H1 (cell line): ENCODE measurements at regions not wholly inside any gene's neighbourhood (a gene's known extent, or its start where the extent isn't known, plus 50 kb on each side); places are given as distances from the start of the nearest gene placed in this dataset.

Experiments used
- KDM4A ChIP-seq: IDR thresholded peaks from one replicate; pipeline ENCODE4 v1.7.1; 2012; ENCODE audit warnings: low read depth, mild to moderate bottlenecking, moderate library complexity, low read length, inconsistent platforms; ENCODE audit not compliant: severe bottlenecking
- SIN3A ChIP-seq, 2 experiments: IDR thresholded peaks in 1 of 2; conservative IDR thresholded peaks in 1 of 2; 2 replicates each; pipeline ENCODE4 v1.6.1; 2011 to 2012; ENCODE audit warnings: low read length in 2 of 2, improper control_type of control experiment in 1 of 2, low read depth in 1 of 2, mild to moderate bottlenecking in 1 of 2
- TAF7 ChIP-seq: optimal IDR thresholded peaks from 2 replicates; pipeline ENCODE3; 2011; ENCODE audit warnings: low read depth, mild to moderate bottlenecking, inconsistent platforms, low read length, moderate library complexity, borderline replicate concordance
- TF ChIP-seq, protein P1 (sequence below): IDR thresholded peaks from 2 replicates; pipeline ENCODE4 v1.6.1; 2012; ENCODE audit warnings: low read length, inconsistent platforms

DNA sequence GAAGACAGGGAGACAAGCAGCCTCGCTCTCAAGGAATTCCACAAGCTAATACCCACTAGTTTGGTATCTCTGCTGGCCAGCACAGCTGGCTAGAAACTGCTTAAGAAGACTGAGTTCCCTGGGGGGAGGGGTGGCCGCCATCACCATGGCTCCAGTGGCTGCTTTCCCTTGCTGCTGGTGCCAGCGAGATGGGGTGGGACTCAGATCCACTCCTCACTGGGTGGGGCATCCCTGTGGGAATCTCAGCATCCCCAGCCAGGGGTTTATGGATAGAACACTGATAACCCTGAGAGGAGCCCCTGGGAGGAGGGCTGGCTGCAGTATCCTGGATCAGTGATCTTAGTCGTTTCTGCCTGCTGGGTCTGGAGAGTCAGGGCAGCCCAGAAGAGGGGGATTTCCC lies 170.6 kb upstream of the MDGA2 start (continued):
- TF ChIP-seq, protein P1, sequence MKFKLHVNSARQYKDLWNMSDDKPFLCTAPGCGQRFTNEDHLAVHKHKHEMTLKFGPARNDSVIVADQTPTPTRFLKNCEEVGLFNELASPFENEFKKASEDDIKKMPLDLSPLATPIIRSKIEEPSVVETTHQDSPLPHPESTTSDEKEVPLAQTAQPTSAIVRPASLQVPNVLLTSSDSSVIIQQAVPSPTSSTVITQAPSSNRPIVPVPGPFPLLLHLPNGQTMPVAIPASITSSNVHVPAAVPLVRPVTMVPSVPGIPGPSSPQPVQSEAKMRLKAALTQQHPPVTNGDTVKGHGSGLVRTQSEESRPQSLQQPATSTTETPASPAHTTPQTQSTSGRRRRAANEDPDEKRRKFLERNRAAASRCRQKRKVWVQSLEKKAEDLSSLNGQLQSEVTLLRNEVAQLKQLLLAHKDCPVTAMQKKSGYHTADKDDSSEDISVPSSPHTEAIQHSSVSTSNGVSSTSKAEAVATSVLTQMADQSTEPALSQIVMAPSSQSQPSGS: no peak
- no peak for TF ChIP-seq KDM4A
- TF ChIP-seq TAF7: no peak
- no peak for TF ChIP-seq SIN3A (conservative IDR thresholded peaks at IDR 0.05 in 1 of 2, IDR thresholded peaks at IDR 0.05 in 1 of 2; ENCODE audit: low read depth in 1 of 2, low read length in 2 of 2)
- TF ChIP-seq, all 59 proteins: peak for 0
